GM21723 (cell line): ENCODE measurements at regions not wholly inside any gene's neighbourhood (a gene's known extent, or its start where the extent isn't known, plus 50 kb on each side); places are given as distances from the start of the nearest gene placed in this dataset.

Source experiments
- ATAC-seq: cut with Tn5 transposase; IDR thresholded peaks from one replicate; pipeline ENCODE4 v1.9.1; 2021; ENCODE audit warnings: mild to moderate bottlenecking, moderate library complexity; ENCODE audit not compliant: unreplicated experiment

GRCh38 chr4:123455360-123455759, 58.8 kb downstream of the SPRY1 start:
- ATAC-seq, result no peak

DNA sequence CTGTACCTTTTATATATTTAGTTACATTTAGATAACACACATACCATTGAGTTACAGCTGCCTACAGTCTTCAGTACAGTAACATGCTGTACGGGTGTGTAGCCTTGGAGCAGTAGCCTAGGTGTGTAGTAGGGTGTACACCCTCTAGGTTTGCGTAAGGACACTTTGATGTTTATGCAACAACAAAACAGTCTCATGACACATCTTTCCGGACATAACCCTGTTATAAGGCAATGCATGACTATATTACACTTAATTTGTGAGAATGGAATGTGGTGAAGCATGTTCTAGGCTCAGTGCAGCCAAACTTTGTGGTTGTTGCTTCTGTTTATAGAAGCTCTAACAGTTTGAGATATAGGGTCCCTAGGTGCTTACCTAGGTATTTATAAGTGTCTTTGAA, 65.4 kb downstream of the SPRY1 start:
- no peak for ATAC-seq

- ATAC-seq, result no peak
Observed at GRCh38 chr4:123463869-123464268, 67.3 kb downstream of the SPRY1 start.

GRCh38 chr4:123465416-123465815, 68.8 kb downstream of the SPRY1 start:
- ATAC-seq, result no peak

- ATAC-seq, result no peak
Observed at GRCh38 chr4:123466080-123466785, 69.6 kb downstream of the SPRY1 start.

DNA sequence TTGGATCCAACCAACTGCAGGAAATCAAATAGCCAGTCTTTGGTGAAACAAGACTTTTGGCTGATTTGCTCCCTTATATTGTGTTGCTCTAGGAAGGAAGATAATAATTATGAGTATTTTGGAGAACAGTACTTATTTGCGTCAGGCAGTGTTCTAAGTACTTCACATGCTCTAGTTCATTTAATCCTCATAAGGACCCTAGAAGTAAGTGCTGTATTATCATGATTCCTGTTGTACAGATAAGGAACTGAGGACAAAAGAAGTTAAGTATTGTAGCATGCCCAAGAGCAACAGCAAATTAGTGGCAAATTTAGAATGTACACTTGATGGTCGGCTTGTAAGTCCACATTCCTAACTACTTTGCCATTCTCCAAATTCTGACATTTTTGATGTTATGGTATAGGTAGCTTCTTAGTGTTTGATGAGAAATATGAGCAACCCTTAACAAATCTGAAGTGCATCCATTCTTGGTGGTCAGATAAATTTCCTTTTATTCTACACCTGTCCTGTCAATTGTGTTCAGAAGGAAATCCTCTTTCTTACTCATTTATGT, 72.0 kb downstream of the SPRY1 start:
- no peak for ATAC-seq

- ATAC-seq, result no peak
Observed at GRCh38 chr4:123469245-123469644, 72.7 kb downstream of the SPRY1 start.

DNA sequence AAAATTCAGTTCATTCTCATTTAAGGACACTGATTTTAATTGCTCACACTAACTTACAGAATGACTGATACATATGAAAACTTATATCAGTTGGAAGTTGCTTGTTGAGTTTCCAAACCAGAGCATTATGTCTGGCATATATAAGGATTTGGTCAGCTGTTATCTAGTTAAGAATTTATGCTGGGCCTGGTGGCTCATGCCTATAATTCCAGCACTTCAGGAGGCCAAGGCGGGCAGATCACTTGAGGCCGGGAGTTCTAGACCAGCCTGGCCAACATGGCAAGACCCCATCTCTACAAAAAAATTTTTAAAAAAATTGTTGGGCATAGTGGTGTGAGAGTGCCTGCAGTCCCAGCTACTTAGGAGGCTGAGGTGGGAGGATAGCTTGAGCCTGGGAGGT, 73.1 kb downstream of the SPRY1 start:
- no peak for ATAC-seq

GRCh38 chr4:123470640-123471039, 74.0 kb downstream of the SPRY1 start:
- no peak for ATAC-seq

GRCh38 chr4:123471655-123472369, 75.2 kb downstream of the SPRY1 start:
- ATAC-seq, result no peak

DNA sequence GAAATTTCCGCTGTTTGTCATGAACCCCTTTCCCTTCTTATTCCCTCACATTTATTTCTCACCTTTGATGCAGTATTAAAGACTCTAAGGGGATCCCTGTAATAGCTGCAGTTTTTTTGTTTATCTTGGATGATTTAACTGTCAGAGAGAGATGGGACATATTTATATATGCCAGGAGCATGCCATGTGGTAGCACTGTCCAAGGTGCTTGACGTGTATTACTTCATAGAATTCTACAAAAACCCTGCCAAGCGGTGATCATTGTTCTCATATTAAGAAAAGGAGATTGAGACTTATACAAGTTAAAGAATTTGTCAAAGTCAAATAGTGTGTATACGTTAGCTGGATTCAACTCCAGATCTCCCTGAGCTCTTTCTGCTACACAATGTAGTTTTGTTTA, 78.2 kb downstream of the SPRY1 start:
- ATAC-seq, result no peak

DNA sequence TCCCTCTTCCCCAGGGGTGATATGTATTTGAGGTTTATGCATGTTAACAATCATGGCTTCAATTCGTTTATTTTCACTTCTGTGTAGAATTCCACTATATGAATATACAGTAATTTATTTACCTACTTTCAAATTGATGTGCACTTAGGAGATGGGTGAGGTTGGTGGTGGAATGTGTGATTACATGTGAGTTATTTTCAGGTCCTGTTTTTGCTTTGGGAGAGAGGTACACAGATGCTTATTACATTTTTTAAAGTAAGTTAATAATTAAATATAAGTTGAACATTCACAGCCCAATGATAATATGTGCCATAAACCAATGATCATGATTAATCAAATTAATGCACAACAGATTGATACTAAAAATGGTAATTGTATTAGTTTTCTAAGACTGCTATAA, 79.5 kb downstream of the SPRY1 start:
- ATAC-seq, result no peak

DNA sequence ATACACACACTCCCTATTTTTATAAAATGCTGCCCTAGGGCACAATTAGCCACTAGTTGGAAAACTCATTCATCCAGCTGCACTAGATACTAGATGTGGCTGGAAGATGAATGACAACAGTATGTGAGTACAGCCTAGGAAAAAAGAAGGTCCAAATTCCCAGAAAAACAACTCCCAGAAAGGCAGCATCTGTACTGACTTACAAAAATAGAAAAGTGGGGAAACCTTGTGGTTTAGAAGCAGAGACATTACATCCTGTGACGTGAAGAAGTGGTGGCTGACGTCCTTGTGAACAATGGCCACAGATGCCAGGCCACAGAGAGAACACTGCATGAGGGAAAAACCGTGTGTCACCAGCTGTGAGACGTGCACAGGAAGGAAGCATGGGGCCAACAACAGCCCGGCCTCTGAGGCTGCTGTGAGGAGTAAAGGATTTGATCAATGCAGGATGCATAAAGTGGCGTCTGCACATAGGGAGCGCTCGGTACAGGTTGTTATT, 81.2 kb downstream of the SPRY1 start:
- no peak for ATAC-seq

DNA sequence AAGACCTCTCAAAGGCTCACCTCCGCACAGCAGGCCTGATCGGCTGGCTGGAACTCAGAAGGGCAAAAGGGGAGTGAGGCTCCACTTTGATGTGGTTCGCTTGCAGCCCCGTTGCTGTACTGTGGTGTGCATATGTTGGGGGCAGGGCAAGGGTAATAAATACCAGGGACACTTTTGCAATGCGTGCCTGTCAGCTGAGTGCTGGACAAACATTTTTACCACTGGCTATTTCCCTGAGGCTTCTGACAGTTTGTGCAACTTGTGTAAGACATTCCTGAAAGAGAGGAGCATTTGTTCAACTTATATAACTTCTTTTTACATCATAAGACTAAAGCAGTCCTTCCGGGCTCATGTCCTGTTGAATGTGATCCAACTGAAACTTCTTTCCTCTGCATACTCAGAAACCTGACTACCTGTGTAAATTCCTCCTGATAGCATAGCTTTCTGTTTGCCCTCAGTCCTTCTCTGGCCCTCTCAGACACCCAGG, 82.3 kb downstream of the SPRY1 start:
- ATAC-seq, result no peak

GRCh38 chr4:123479944-123480343, 83.3 kb downstream of the SPRY1 start:
- ATAC-seq, result no peak

DNA sequence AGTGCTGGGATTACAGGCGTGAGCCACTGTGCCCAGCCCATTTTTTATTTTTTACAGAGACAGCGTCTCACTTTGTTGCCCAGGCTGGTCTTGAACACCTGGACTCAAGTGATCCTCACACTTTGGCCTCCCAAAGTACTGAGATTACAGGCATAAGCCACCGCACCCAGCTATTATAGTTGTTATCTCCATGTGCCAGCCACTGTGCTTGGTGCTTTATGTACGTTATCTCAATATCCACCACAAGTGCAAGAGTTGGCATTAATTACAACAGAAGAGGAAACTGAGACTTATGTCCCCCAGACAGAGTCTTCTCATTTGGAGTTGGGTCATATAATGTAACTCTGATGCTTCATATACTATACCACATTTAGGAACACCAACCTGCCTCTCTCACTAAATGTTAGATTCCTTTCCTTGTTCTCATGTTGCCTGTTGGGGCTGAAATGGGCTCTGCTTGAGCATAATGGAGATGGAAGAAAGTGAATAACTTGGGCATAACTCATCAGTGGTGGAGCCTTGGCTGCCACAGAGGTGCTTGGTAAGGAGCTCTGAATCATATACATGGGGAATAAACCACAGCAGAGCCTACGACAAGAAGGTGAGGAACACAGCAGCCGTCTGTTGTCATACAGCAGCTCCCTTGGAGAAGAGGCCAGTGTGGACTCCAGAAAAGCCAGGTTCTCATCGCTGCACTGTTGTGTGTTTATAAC, 84.3 kb downstream of the SPRY1 start:
- no peak for ATAC-seq

DNA sequence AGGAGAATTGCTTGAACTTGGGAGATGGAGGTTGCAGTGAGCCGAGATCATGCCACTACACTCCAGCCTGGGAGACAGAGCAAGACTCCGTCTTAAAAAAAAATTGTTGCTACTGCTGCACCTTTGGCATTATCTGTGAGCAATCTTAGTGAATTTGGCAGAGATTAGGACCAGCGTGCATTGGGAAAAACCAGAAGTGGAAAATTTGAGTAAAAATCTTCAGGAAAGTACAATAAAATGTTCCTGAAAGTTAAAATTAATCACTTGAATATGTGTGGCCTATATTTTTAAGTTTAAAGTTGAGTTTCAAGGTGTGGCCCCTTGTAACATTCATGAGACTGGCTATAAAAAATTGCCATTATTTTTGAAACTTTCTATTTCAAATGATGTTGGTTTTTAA, 85.1 kb downstream of the SPRY1 start:
- no peak for ATAC-seq

GRCh38 chr4:123484291-123484926, 87.8 kb downstream of the SPRY1 start:
- no peak for ATAC-seq

GRCh38 chr4:123485601-123486000, 89.0 kb downstream of the SPRY1 start:
- ATAC-seq, result no peak

DNA sequence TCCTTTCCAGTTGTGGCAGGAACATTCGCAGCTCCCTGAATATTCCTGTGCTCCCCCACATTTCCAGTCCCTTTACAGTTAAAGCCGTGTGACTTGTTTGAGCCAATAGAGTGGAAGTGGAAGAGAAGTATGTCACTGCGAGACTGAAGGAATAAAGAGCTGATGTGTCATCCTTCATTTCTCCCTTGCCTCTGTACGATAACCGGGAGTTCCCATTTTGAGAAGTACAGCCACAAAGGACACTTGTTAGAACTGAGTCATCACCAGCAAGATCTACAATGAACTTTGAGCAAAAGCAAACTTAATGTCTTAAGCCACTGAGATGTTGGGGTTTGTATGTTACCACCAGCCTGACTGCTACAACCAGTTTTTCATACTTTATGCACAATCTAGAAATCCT, 92.3 kb downstream of the SPRY1 start:
- ATAC-seq, result no peak

DNA sequence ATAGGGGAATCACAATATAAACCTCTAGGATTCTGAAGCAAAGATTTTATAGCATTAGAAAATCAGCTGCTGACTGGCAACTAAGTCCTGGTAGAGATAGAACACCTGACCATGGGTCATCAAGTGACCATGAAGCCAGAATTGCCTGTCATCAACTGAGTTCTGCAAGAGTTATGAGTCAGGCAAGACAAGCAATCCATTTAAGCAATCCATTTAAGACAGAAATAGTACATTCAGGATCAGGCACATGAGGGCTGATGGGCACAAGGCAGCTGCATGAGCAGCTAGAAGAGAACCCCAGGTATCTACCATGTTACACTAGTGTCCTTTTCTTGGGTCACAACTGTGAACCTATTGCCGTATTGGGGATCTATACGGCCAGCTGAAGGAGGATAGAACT, 98.9 kb downstream of the SPRY1 start:
- ATAC-seq, result no peak
